ENCODE measurements at regions not wholly inside any gene's neighbourhood (a gene's known extent, or its start where the extent isn't known, plus 50 kb on each side); places are given as distances from the start of the nearest gene placed in this dataset.

DNA sequence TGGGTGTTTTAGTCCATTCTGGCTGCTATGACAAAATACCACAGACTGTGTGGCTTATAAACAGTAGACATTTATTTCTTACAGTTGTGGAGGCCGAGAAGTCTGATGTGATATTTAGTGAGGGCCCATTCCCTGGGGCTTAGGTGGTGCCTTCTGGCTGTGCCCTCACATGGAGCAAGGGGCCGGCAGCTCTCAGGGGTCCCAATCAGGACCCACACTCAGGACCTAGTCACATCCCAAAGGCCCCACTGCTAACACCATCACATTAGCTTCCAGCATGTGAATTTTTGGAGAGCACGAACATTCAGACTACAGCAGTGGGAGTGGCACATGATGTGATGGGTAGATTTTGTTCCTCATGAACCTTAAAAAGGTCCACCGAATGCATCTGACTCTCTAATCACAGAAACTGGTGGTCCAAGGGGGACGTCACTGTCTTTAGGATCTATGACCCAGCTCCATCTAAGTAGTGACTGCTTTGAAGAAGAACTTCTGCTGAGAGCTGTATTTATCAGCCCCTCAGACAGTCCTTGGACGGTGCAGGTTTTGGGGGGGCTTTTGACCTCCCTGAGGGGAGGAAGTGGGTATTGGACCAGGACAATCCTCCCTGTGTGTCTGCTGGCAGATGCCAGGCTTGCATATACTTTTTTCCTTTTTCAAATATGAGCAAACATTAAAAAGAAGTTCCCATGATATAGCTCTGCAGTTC, 154.5 kb upstream of the ZNF32 start:
- DNase-seq = no peak

DNA sequence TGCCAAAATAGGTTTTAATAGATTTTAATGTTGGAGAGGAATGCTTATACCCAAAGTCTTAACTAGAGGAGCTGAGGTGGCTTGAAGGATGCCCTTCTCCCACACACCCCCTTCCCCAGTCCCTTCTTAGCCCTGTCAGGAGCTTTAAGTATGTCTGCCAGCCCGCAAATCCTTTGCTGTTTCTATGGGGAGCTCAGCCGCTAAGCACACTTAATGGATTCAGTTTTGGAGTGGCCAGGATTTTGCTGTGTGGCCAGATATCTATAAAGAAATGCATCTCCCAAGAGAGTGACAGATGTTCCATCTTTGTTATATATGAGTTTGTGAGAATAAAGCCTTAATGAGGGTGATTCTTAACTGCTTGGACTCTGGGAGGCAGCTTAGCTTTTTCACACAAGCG, 152.9 kb upstream of the ZNF32 start:
- DNase-seq = no peak

DNA sequence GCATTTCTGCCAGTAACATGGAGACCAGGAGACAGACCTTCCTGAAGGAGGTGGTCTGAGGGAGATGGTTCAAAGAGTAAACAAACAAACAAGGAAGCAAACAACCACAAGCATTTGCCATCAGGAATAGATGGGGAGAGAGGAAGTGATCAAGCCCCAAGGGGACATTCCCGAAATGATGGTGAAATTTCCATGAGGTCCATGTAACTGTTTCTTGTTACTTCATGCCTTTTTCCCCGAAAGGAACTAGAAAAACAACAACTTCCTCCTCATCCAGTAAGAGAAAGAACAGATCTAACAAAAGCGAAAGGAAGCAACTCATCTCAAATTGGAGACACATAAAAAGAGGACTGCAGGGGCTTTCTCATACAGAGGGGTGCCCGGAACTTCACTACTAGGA, 152.5 kb upstream of the ZNF32 start:
- no peak for DNase-seq

DNA sequence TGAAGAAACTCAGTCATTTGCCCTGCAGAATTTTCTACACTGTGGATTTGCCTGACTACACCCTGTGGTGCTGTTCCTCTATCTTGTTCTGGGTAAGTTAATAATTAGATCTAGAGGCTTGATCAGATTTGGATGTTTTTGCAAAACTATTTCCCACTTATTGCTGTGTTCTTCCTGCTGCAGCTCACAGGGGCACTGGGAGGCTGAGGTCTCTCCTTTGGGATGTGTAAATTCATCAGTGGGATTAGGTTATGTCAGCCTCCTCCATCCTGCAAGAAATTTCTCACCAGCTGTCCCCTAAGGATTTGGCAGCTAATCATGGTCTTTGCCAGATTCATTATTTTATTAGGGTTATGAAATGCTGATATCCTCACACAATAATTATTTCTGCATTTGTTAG, 148.1 kb upstream of the ZNF32 start:
- DNase-seq = no peak

DNA sequence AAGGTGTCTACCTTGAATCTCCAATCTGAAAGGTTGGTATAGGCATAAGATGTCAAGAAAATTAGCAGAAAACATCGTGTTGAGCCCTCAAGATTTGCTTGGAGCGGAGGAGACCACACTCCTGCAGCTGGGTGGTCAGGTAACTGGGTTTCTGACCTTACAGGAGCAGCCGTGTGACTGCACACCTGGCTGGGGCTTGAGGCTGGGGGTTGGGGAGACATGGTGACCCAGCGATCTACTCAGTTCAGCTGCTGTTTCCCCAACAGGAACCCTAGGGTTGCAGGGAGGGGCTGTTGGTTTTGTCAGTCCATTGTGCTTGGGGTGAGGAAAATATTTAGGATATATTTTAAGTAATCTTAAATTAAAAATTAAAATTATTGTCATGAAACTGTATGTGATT, 147.0 kb upstream of the ZNF32 start:
- no peak for DNase-seq

DNA sequence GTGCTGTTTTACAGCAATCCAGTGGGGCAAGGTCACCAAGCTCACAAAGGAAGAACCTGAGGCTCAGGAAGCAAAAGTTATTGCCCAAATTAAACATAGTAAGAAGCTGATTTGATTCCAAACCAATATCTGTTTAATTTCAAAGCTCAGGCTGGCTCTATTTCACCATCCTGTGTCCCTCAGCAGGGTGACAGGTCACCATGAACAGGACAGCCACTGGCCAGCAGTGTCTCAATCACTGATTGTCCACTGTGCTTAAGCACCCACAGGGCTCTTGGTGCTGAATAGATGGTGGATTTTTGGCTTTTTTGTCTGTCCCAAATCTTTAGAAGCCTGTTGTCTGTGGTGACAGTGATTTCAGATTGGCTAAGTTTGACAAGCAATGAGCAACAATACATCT, 146.4 kb upstream of the ZNF32 start:
- DNase-seq = no peak

DNA sequence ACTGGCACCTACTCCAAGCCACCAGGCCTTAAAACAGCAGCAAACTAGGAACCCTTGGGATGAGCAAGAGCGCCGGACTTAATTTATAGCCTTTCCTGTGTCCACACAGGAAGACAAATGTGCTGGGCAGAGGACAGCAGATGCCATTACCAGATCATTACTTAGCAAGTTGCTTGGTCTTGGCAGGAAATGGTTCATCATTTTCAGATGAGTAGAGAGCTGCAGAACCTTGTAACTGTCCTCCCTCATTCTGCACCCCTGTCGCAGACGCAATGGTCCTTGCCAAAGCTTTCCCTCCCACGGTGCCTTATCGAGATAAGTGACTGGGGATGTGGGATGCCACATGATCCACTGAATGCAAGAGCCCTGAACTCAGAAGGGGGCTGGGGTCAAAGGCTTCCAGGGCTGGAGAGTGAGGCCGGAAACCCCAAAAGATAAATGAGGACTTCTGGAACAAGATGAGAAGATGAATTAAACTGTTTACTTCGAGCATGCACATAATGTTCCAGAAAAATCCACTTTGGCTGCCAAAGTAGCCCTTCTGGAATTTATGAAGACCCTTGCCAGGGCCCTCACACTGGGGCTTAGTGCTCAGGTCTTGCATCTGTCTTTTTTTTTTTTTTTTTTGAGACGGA, 145.6 kb upstream of the ZNF32 start:
- DNase-seq = no peak

DNA sequence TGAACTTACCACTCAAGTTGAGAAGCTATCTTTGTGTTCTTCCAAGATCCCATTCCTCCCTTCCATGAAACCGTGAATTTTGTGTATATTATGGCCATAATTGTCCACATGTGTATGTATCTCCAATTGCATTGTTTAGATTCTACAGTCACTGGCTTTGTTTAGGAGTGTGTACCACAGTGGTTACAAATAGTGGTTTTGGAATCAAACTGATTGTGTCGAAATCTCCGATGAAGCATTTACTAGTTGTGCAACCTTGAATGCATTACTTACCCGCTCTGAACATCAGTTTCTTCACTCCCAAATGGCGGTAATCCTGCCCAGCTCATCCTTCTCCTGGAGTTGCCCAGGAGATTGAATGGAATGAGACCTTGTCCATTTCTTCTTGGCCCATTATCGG, 145.0 kb upstream of the ZNF32 start:
- DNase-seq = no peak

DNA sequence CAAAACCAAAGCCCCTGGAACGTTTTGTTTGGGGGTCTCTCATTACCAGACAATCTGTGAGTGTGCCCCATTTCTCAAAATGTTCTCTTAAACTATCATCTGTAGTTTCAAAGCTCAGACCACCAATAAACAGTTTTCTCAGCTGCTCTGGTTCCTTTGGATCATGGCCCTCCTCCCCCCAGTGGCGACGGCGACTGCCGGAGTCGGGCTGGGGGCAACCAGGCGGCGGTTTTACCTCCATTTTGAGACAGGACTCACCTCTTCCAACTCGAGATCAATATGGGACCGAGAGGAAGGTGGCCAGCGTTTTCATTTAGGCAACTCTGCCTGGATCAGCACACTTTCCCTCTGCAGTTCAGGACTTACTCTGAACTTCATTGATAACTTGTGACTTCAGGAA, 141.5 kb upstream of the ZNF32 start:
- no peak for DNase-seq

DNA sequence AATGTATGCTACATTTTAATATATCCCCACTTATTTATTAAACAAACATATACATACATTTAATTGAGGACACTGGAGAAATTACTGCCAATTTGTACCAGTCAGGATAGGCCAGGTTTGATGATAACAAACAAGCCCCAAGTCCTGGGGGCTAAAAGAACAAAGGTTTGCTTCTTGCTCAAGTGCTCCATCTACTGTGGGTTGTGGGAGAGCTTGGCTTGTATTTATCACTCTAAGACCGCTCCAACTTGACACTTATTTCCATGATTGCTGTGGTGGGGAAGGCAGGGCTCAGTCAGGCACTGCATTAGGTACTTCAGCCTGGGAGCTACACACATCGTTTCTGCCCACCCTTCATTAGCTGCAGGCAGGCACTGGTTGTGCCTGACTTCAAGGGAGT, 136.6 kb upstream of the ZNF32 start:
- no peak for DNase-seq

DNA sequence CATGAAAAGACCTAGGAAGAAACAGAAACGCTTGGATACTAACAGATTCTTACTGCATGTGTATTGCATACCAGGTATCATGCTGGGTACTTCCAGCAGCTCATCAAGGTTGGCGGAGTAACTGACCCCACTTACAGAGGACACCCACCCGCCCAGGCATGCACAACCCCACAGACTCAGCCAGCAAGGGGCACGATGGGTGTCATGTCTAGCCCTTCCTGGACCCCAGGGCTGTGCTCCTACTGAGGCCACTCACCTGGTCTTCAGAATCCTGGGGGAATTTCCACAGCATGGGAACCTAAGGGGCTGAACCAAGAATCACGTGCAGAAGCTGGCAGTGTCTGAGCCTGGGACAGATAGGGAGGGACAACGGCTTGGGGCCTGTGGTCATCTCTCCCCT, 134.1 kb upstream of the ZNF32 start:
- no peak for DNase-seq

DNA sequence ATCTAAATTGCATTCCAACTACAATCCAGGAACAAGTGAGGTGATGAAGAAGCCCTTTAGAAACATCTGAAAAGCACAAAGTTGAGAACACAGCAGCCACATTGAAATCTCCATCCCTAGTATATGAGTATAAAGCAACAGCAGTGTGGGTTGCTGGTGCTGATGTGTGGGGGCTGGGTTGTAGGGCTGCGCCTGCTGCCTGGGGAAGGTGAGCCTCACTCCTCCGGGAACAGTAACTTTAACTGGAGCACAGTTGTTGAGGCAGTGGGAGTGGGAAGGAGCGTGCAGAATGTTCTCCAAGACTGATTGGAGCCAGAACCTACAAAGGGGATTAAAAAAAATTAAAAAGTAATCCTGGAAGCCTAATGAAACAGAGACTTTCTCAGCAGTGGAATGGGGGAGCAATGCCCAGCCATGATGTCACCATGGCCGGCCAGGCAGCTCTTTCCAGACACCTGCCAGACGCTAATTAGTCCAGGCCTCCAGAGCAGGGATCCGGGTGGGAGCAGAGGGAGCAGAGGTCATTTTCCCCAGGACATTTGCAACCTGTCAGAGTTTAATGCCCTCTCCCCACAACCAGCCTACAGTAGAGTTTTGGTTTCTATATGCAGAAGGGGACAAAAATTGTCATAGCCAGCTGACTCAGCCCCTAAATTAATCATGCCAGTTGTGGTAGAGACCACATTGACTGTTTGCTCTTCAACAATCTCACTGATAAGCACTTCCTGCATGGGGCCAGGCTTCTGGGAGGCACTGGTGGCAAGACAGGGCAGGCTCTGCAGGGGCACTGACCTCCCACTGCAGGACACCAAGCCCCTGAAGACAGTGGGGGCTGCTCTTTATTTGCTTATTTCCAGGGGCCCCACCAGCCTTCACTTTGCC, 133.0 kb upstream of the ZNF32 start:
- no peak for DNase-seq

DNA sequence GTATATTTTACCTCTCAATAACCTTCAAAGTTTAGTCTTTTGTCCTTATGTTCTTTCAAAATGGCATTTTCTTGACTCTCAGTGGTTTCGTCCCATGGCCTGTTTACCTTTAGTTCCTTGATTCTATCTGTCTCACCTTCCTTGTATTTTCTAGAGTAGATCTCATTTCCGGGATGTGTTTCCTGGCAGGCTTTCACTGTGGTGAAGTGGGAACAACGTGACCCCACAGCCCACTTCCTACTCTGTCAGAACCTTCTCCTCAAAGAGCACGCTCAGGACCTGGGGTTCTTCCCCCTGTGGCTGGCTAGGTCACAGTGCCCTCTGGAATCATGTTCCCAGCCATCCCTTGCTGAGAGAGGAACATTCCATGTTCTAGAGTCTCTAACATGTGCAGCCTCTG, 129.9 kb upstream of the ZNF32 start:
- no peak for DNase-seq

DNA sequence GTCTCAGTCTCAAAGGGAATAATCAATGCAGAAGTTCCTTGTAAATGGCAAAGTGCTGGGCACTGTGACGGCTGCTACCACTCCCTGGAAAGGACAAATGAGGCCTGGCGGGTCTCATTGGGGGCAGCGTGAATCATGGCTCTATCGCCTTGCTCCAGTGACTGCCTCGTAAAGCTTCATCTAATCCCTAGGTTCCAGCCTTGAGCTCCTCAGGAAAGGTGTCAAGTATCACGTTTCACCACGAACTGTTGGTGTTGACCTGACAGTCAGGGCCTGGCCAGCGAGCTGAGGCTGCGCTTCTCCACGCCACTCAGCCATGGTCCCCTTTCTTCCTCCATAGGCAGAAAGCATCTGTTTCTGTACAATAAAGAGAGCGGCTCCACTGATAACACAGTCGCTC, 126.7 kb upstream of the ZNF32 start:
- DNase-seq = no peak

DNA sequence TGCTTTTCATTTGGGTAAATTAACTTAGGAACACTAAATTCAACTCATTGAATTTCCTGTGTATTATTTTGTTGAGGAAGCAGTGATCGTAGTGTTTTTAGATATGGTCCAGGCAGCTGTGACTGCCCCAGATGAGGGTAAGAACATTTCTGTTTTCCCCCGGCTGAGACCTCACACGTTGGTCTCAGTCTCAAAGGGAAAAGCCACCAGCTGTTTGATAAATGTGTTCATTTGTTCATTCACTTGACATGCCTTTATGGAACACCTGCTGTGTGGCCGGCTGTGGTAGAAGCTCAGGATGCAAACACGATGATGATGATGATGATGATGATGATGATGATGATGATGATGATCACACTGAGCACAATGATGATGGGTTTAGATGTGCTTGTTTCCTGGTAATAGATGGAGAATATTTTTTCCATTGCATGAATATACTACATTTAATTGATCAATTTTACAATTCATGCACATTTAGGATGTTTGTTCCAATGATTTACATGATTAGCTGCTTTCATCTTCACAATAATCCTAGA, 125.6 kb upstream of the ZNF32 start:
- DNase-seq = no peak

DNA sequence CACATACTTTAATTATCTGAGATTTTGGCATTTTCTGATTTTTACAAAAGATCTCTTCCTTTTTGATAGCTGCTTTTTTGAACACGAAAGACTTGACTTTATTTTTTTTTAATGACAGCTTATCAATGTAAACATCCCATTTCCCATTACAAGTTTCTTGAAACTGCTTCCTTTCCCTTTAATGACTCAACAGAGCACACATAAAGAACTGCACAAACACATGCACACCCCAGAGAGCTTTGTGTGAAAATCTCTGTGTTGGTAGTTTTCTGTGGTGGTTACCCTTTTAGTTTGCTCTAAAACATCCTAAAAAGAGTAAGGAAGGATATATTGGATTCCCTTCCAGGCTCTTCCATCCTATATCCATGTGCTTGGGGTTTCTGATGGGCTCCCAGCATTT, 125.1 kb upstream of the ZNF32 start:
- DNase-seq = no peak

DNA sequence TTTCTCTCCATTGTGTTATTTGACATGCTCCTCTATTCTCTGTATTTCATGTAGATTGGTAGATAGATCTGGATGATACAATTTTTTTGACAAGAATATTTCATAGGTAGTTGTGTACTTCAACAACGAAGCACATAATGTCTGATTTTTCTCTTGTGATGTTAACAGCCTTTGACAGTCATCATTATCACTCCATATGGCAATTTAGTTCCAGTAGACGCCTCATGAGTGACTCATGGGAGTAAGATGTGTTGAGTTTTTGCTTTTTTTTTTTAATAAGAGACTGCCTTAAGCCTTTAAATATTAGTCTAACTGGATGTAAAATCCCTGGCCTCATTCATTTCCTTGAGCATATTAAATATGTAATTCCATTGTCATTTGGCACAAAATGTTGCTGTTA, 123.5 kb upstream of the ZNF32 start:
- no peak for DNase-seq

DNA sequence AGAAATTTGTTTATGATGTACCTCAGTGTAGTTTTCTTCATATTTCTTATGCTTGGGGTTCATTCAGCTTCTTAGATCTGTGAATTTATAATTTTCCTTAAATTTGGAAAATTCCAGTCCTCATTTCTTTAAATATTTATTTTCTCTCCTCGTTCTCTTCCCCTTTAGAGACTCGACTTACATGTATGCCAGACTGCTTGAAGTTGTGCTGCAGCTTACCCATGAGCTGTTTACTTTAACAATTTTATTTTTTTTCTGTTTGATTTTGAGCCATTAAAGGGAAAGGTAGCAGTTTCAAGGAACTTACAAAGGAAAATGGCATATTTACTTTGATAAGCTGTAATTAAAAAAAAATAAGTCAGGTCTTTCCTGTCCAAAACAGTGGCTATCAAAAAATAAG, 123.0 kb upstream of the ZNF32 start:
- no peak for DNase-seq

DNA sequence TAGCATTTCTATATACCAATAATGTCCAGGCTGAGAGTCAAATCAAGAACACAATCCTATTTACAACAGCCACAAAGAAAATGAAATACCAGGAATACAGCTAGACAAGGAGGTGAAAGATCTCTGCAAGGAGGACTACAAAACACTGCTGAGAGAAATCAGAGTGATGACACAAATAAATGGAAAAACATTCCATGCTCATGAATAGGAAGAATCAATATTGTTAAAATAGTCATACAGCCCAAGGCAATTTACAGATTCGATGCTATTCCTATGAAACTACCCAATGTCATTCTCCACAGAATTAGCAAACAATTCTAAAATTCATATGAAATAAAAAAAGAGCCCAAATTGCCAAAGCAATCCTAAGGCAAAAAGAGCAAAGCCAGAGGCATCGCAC, 116.8 kb upstream of the ZNF32 start:
- no peak for DNase-seq

DNA sequence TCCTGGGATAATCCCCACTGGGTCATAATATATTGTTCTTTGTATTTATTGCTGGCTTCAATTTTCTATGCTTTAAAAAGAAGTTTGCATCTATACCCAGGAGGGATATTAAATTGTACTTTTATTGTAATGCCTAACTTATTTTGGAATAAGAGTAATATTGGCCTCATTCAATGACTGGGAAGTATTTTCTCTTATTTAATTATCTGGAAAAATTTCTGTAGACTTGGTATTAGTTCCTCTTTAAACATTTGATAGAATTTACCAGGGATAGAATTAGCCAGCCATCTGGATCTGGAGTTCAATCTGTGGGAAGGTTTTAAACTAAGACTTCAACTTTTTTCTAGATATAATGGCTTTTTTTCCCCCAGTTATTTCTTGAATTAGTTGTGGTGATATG, 115.2 kb upstream of the ZNF32 start:
- no peak for DNase-seq

DNA sequence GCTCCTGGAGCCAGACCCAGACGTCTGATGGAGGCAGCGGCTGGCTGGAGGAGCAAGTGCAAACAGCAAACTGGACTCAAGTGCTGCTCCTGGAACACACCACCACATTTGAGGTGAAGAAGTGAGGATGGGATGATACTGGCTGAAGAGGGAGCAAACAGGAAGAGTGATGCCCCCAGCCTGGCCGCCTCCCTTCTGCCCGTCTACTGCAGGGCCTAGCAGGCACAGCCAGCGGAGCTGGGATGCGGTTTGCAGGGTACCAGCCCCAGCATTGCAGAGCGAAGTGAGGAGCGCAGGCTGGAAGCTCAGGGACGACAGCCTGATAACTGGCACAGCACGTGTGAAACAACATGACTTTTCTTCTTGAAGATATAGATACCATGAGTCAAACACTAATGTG, 111.8 kb upstream of the ZNF32 start:
- no peak for DNase-seq

DNA sequence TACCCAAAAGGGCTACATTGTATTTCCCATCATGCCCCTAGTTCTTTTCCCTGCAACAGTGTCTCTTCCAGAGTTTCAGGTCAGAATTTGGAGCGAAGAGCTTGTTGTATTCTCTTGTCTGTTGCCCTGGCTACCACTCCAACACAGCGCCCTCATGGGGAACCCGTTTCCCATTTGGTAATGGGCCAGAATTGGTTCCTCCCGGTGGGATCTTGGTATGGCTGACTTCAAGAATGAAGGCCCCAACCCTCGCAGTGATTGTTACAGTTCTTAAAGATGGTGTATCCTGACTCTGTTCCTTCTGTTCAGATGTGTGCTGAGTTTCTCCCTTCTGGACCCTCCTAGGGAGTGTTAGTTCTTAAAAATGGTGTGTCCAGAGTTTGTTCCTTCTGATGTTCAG, 110.5 kb upstream of the ZNF32 start:
- DNase-seq = no peak

DNA sequence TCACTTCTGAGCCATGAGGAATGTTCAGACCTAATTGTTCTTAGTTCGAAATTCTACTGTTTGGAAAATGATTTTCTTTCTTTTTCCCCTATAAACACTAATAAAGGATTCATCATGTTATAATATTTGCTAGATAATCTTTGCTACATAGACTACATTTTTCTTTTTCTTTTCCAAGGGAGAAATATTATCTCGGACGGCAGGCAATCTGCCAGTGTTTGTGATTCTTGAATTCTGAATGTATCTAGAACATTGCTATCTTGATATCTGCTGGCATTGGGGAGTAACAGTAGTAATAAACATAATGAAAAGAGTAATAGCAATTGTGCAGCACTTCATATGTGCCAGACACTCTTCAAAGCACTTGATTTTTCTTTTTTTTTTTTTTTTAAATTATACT, 107.7 kb upstream of the ZNF32 start:
- DNase-seq = no peak

Data from stimulated activated CD4-positive, alpha-beta T cell treated with anti-CD3 and anti-CD28 coated beads, Interleukin-12 subunit alpha, Interleukin-12 subunit beta, amount 100 ng/mL, for 4 hours (primary cell).